ENCODE measurements at regions not wholly inside any gene's neighbourhood (a gene's known extent, or its start where the extent isn't known, plus 50 kb on each side); places are given as distances from the start of the nearest gene placed in this dataset.

- Mint-ChIP-seq H3K27me3 (no peaks in the 10 kb centered on the region), H3K4me3 (no peak overlapping the region), H3K27ac (no peak overlapping the region), H3K4me1 (peaks cover 35% of the 10 kb centered on the region), H3K9me3 (peaks cover under 1% of the 10 kb centered on the region), H3K36me3 (ENCODE audit: low read depth) (no peaks in the 10 kb centered on the region)
- POLR2A ChIA-PET, result interaction anchor here (0.6 to 5.7 kb wide), 26 partner anchors 10 to 1715 kb away, joined by 3 to 137 read pairs (median 6); partner anchors contain the start of gene KLF6
- intact Hi-C loops (cut with micrococcal nuclease), result loop anchor here (1.0 to 5.0 kb wide), 13 partner anchors 10 to 531 kb away; no protein-coding TSS in a partner anchor
- ATAC-seq (ENCODE audit: low read depth), result peak; percentile 75
- no peak for DNase-seq
- CTCF ChIA-PET, result no interaction called here
- no peak for TF ChIP-seq CTCF (IDR thresholded peaks at IDR 0.05)
These were observed 346.6 kb upstream of the KLF6 start for GRCh38 chr10:4131407-4132215.

- no peak overlapping the region for H3K4me3 Mint-ChIP-seq
- no peaks in the 10 kb centered on the region for H3K27me3 Mint-ChIP-seq
- DNase-seq (no peak), ATAC-seq (ENCODE audit: low read depth) (peak; percentile 28)
- H3K9me3 Mint-ChIP-seq, result peaks cover 3% of the 10 kb centered on the region
- H3K36me3 Mint-ChIP-seq (ENCODE audit: low read depth), result no peaks in the 10 kb centered on the region
- ChIA-PET CTCF (no interaction called here), POLR2A (interaction anchor here (0.6 to 5.7 kb wide), 6 partner anchors 9 to 524 kb away, joined by 4 to 137 read pairs (median 15); partner anchors contain the start of gene KLF6)
- intact Hi-C loops (cut with micrococcal nuclease), result loop anchor here (1.0 to 5.0 kb wide), 13 partner anchors 9 to 532 kb away; no protein-coding TSS in a partner anchor
- TF ChIP-seq CTCF (IDR thresholded peaks at IDR 0.05), result no peak
- peaks cover 28% of the 10 kb centered on the region for H3K4me1 Mint-ChIP-seq
- no peak overlapping the region for H3K27ac Mint-ChIP-seq
These were observed 345.7 kb upstream of the KLF6 start for GRCh38 chr10:4130685-4131084.

- no peak overlapping the region for H3K4me3 Mint-ChIP-seq
- H3K27ac Mint-ChIP-seq, result no peak overlapping the region
- DNase-seq (no peak), ATAC-seq (ENCODE audit: low read depth) (no peak)
- peaks cover 3% of the 10 kb centered on the region for H3K9me3 Mint-ChIP-seq
- intact Hi-C loops (cut with micrococcal nuclease), result loop anchor here (2.0 to 5.0 kb wide), 8 partner anchors 21 to 532 kb away; no protein-coding TSS in a partner anchor
- ChIA-PET CTCF (no interaction called here), POLR2A (interaction anchor here (0.5 to 5.7 kb wide), 5 partner anchors 8 to 369 kb away, joined by 3 to 137 read pairs (median 19); partner anchors contain the start of gene KLF6)
- H3K36me3 Mint-ChIP-seq (ENCODE audit: low read depth), result no peaks in the 10 kb centered on the region
- TF ChIP-seq CTCF (IDR thresholded peaks at IDR 0.05), result no peak
- peaks cover 21% of the 10 kb centered on the region for H3K4me1 Mint-ChIP-seq
- no peaks in the 10 kb centered on the region for H3K27me3 Mint-ChIP-seq
These were observed 345.0 kb upstream of the KLF6 start for GRCh38 chr10:4129866-4130477.

GRCh38 chr10:4127518-4128315 lies 342.7 kb upstream of the KLF6 start:
- Mint-ChIP-seq H3K27me3 (no peaks in the 10 kb centered on the region), H3K9me3 (peaks cover 7% of the 10 kb centered on the region), H3K4me3 (no peak overlapping the region), H3K4me1 (peaks cover 29% of the 10 kb centered on the region), H3K36me3 (ENCODE audit: low read depth) (no peaks in the 10 kb centered on the region), H3K27ac (peak overlapping the region; percentile 11)
- ChIA-PET CTCF (no interaction called here), POLR2A (interaction anchor here (0.8 to 5.7 kb wide), 4 partner anchors 9 to 366 kb away, joined by 3 to 137 read pairs (median 8); partner anchors contain the start of gene KLF6)
- TF ChIP-seq CTCF (IDR thresholded peaks at IDR 0.05), result no peak
- intact Hi-C loops (cut with micrococcal nuclease), result loop anchor here (1.0 kb wide), 1 partner anchor 275 kb away; no protein-coding TSS in a partner anchor
- ATAC-seq (ENCODE audit: low read depth), result peak; percentile 66
- DNase-seq, result no peak
